Esophagus (tissue), 2 donors: ENCODE measurements at regions not wholly inside any gene's neighbourhood (a gene's known extent, or its start where the extent isn't known, plus 50 kb on each side); places are given as distances from the start of the nearest gene placed in this dataset.
"Not testable (repeated sequence)": the region's sequence is repeated elsewhere in the genome, so short reads cannot be mapped to it uniquely, and the experiment has no call there.

Source experiments
- H3K27ac ChIP-seq, 2 donors: one replicate each; pipeline ENCODE4 v1.5.1; 2013; ENCODE audit warnings: low read depth in 2 of 2, mild to moderate bottlenecking in 2 of 2, inconsistent platforms in 1 of 2, low read length in 1 of 2, moderate library complexity in 1 of 2
- H3K27me3 ChIP-seq, 2 donors: one replicate each; pipeline ENCODE4 v1.6.1; 2013; ENCODE audit warnings: low read length in 2 of 2, control low read depth in 1 of 2, mild to moderate bottlenecking in 1 of 2; ENCODE audit not compliant: insufficient read depth in 2 of 2, control insufficient read depth in 1 of 2
- H3K36me3 ChIP-seq, 2 donors: one replicate each; pipeline ENCODE4 v1.6.1; 2013; ENCODE audit warnings: low read length in 1 of 2; ENCODE audit not compliant: control insufficient read depth in 2 of 2, insufficient read depth in 2 of 2
- H3K4me1 ChIP-seq, 2 donors: one replicate each; pipeline ENCODE4 v1.6.1; 2013; ENCODE audit warnings: low read length in 1 of 2; ENCODE audit not compliant: control insufficient read depth in 2 of 2, insufficient read depth in 2 of 2
- H3K4me3 ChIP-seq, 2 donors: one replicate each; pipeline ENCODE4 v1.5.1; 2013; ENCODE audit warnings: low read length in 2 of 2, mild to moderate bottlenecking in 2 of 2, low read depth in 1 of 2, moderate library complexity in 1 of 2
- H3K9me3 ChIP-seq, 2 donors: one replicate each; pipeline ENCODE4 v1.6.1; 2013; ENCODE audit warnings: mild to moderate bottlenecking in 2 of 2, low read depth in 1 of 2, low read length in 1 of 2, moderate library complexity in 1 of 2; ENCODE audit not compliant: control insufficient read depth in 2 of 2, insufficient read depth in 1 of 2
- WGBS, 2 donors: extraction: QIAGEN DNeasy Blood & Tissue Kit; methylation state at CpG; one replicate each; pipeline ENCODE4 v1.1.7; 2013; 5-methylcytosine and 5-hydroxymethylcytosine counted together
- donor health status: healthy with polysubstance abuse.
- donor health status: Bipolar disorder and iron deficiency.

- H3K36me3 ChIP-seq = no peaks in the 10 kb centered on the region
- H3K27me3 ChIP-seq = no peaks in the 10 kb centered on the region
- 11 to 25% methylated on average over 1 of the region's 1 CpG for WGBS, 2 donors
- H3K4me1 ChIP-seq = peaks cover 0 to 2% of the 10 kb centered on the region in 2 donors
- H3K27ac ChIP-seq = peak overlapping the region in 1 of 2 donors; percentile 18
- peaks cover 0 to 3% of the 10 kb centered on the region in 2 donors for H3K9me3 ChIP-seq
- H3K4me3 ChIP-seq = no peak overlapping the region
These were observed 270.5 kb downstream of the RRAGC start for GRCh38 chr1:38589036-38589435.

GRCh38 chr1:38587766-38588165 is 271.8 kb downstream of the RRAGC start:
- WGBS, 2 donors = 73 to 77% methylated on average over 2 of the region's 2 CpGs
- peaks cover 0 to 2% of the 10 kb centered on the region in 2 donors for H3K4me1 ChIP-seq
- H3K9me3 ChIP-seq = no peaks in the 10 kb centered on the region
- no peaks in the 10 kb centered on the region for H3K27me3 ChIP-seq
- no peak overlapping the region for H3K27ac ChIP-seq
- H3K36me3 ChIP-seq = no peaks in the 10 kb centered on the region
- H3K4me3 ChIP-seq = no peak overlapping the region

GRCh38 chr1:38586993-38587646 is 272.5 kb downstream of the RRAGC start:
- Histone ChIP-seq H3K4me1 (peaks cover 0 to 2% of the 10 kb centered on the region in 2 donors), H3K36me3 (no peaks in the 10 kb centered on the region), H3K27ac (no peak overlapping the region), H3K27me3 (no peaks in the 10 kb centered on the region), H3K4me3 (no peak overlapping the region), H3K9me3 (no peaks in the 10 kb centered on the region)
- 46 to 50% methylated on average over 9 of the region's 9 CpGs for WGBS, 2 donors

- H3K4me1 ChIP-seq = peaks cover 0 to 2% of the 10 kb centered on the region in 2 donors
- H3K27ac ChIP-seq = no peak overlapping the region
- no peaks in the 10 kb centered on the region for H3K9me3 ChIP-seq
- 67 to 71% methylated on average over 4 of the region's 4 CpGs for WGBS, 2 donors
- H3K36me3 ChIP-seq = no peaks in the 10 kb centered on the region
- H3K4me3 ChIP-seq = no peak overlapping the region
- no peaks in the 10 kb centered on the region for H3K27me3 ChIP-seq
These were observed 273.6 kb downstream of the RRAGC start for GRCh38 chr1:38585971-38586370.

GRCh38 chr1:38585460-38585859 is 274.1 kb downstream of the RRAGC start:
- no peak overlapping the region for H3K4me3 ChIP-seq

GRCh38 chr1:38584448-38585355 is 274.9 kb downstream of the RRAGC start:
- H3K27ac ChIP-seq = no peak overlapping the region
- WGBS, 2 donors = 70 to 79% methylated on average over 11 of the region's 11 CpGs
- H3K4me1 ChIP-seq = peaks cover 0 to 2% of the 10 kb centered on the region in 2 donors
- H3K27me3 ChIP-seq = no peaks in the 10 kb centered on the region
- H3K9me3 ChIP-seq = no peaks in the 10 kb centered on the region
- H3K4me3 ChIP-seq = no peak overlapping the region
- H3K36me3 ChIP-seq = no peaks in the 10 kb centered on the region

More at GRCh38 chr1:38585460-38585859, 274.1 kb downstream of the RRAGC start:
- 71 to 73% methylated on average over 3 of the region's 3 CpGs for WGBS, 2 donors
- peaks cover 0 to 2% of the 10 kb centered on the region in 2 donors for H3K4me1 ChIP-seq
- H3K27ac ChIP-seq = no peak overlapping the region
- no peaks in the 10 kb centered on the region for H3K36me3 ChIP-seq
- no peaks in the 10 kb centered on the region for H3K9me3 ChIP-seq
- no peaks in the 10 kb centered on the region for H3K27me3 ChIP-seq

- H3K36me3 ChIP-seq, H3K27ac ChIP-seq, H3K4me3 ChIP-seq, H3K27me3 ChIP-seq, H3K4me1 ChIP-seq, H3K9me3 ChIP-seq: not testable (repeated sequence)
- 78 to 88% methylated on average over 2 of the region's 2 CpGs for WGBS, 2 donors
These were observed 276.3 kb downstream of the RRAGC start for GRCh38 chr1:38583287-38583686.

GRCh38 chr1:38581396-38581795 is 278.2 kb downstream of the RRAGC start:
- peaks cover 0 to 7% of the 10 kb centered on the region in 2 donors for H3K4me1 ChIP-seq
- no peak overlapping the region for H3K27ac ChIP-seq
- H3K27me3 ChIP-seq = peaks cover 0 to 3% of the 10 kb centered on the region in 2 donors
- 60 to 64% methylated on average over 2 of the region's 2 CpGs for WGBS, 2 donors
- no peak overlapping the region for H3K4me3 ChIP-seq
- H3K36me3 ChIP-seq = no peaks in the 10 kb centered on the region
- H3K9me3 ChIP-seq = no peaks in the 10 kb centered on the region

- H3K4me3 ChIP-seq = no peak overlapping the region
- H3K36me3 ChIP-seq = no peaks in the 10 kb centered on the region
- no peak overlapping the region for H3K27ac ChIP-seq
- peaks cover 0 to 7% of the 10 kb centered on the region in 2 donors for H3K4me1 ChIP-seq
- H3K9me3 ChIP-seq = no peaks in the 10 kb centered on the region
- WGBS, 2 donors = 81 to 90% methylated on average over 2 of the region's 2 CpGs
- peaks cover 0 to 3% of the 10 kb centered on the region in 2 donors for H3K27me3 ChIP-seq
These were observed 279.0 kb downstream of the RRAGC start for GRCh38 chr1:38580594-38580993.
